Lower lobe of right lung (tissue), 2 donors: ENCODE measurements at regions not wholly inside any gene's neighbourhood (a gene's known extent, or its start where the extent isn't known, plus 50 kb on each side); places are given as distances from the start of the nearest gene placed in this dataset.
"Not testable (repeated sequence)": the region's sequence is repeated elsewhere in the genome, so short reads cannot be mapped to it uniquely, and the experiment has no call there.

Experiments used
- ATAC-seq, 2 donors: fragments of 200-7000 bp; cut with Tn5 transposase; one replicate each; pipeline ENCODE4 v1.9.1; 2020 to 2022; ENCODE audit warnings: mild to moderate bottlenecking in 2 of 2, moderate library complexity in 2 of 2
- DNase-seq: peaks from one replicate; pipeline ENCODE4 v3.0.0-alpha.2; 2020
- H3K27ac ChIP-seq: fragments of 200-600 bp; one replicate; pipeline ENCODE4 v1.8.0; 2022
- H3K27me3 ChIP-seq: fragments of 200-600 bp; one replicate; pipeline ENCODE4 v1.8.0; 2022; ENCODE audit warnings: low read depth
- H3K36me3 ChIP-seq: fragments of 200-600 bp; one replicate; pipeline ENCODE4 v1.8.0; 2022; ENCODE audit warnings: mild to moderate bottlenecking
- H3K4me1 ChIP-seq: fragments of 200-600 bp; one replicate; pipeline ENCODE4 v1.8.0; 2022
- H3K4me3 ChIP-seq: fragments of 200-600 bp; one replicate; pipeline ENCODE4 v1.8.0; 2022; ENCODE audit warnings: mild to moderate bottlenecking
- H3K9me3 ChIP-seq: fragments of 200-600 bp; one replicate; pipeline ENCODE4 v1.8.0; 2022
- CTCF ChIP-seq: fragments of 200-600 bp; IDR thresholded peaks from one replicate; pipeline ENCODE4 v1.8.0; 2022; ENCODE audit warnings: antibody characterized with exemption, mild to moderate bottlenecking
- intact Hi-C: fragments of 100-400 bp; cut with DNase I; formaldehyde crosslinking; loops from one replicate; pipeline ENCODE4 v1.11.0; 2022
- donor health status: DM: no; HTN: yes; CAD: no; lungs with severe emphysema.

- H3K4me1 ChIP-seq, H3K27me3 ChIP-seq, H3K27ac ChIP-seq, DNase-seq, H3K36me3 ChIP-seq, H3K9me3 ChIP-seq, ATAC-seq, intact Hi-C loops, H3K4me3 ChIP-seq: not testable (repeated sequence)
Measured at GRCh38 chr5:176073996-176074571, 106.0 kb upstream of the THOC3 start.

- H3K9me3 ChIP-seq, H3K4me1 ChIP-seq, H3K4me3 ChIP-seq, H3K27ac ChIP-seq, H3K36me3 ChIP-seq, intact Hi-C loops, ATAC-seq, H3K27me3 ChIP-seq, DNase-seq: not testable (repeated sequence)
Measured at GRCh38 chr5:176083717-176084116, 115.6 kb upstream of the THOC3 start.

- H3K9me3 ChIP-seq, DNase-seq, H3K27ac ChIP-seq, H3K4me1 ChIP-seq, H3K27me3 ChIP-seq, ATAC-seq, H3K36me3 ChIP-seq, H3K4me3 ChIP-seq, intact Hi-C loops: not testable (repeated sequence)
Measured at GRCh38 chr5:176103083-176103482, 135.0 kb upstream of the THOC3 start.

- DNase-seq, H3K9me3 ChIP-seq, ATAC-seq, H3K36me3 ChIP-seq, H3K27ac ChIP-seq, H3K4me3 ChIP-seq, intact Hi-C loops, H3K27me3 ChIP-seq, H3K4me1 ChIP-seq: not testable (repeated sequence)
Measured at GRCh38 chr5:176112888-176113287, 125.3 kb upstream of the SIMC1 start.

- H3K4me3 ChIP-seq, ATAC-seq, H3K4me1 ChIP-seq, H3K9me3 ChIP-seq, H3K27ac ChIP-seq, H3K36me3 ChIP-seq, intact Hi-C loops, DNase-seq, H3K27me3 ChIP-seq: not testable (repeated sequence)
Measured at GRCh38 chr5:176113673-176114335, 124.4 kb upstream of the SIMC1 start.

- H3K36me3 ChIP-seq, H3K27me3 ChIP-seq, H3K27ac ChIP-seq, DNase-seq, ATAC-seq, intact Hi-C loops, H3K9me3 ChIP-seq, H3K4me3 ChIP-seq, H3K4me1 ChIP-seq: not testable (repeated sequence)
Measured at GRCh38 chr5:176114825-176115224, 123.4 kb upstream of the SIMC1 start.

GRCh38 chr5:176117699-176118238, 120.5 kb upstream of the SIMC1 start:
- DNase-seq, H3K27me3 ChIP-seq, H3K4me3 ChIP-seq, H3K36me3 ChIP-seq, H3K4me1 ChIP-seq, intact Hi-C loops, H3K9me3 ChIP-seq, H3K27ac ChIP-seq: not testable (repeated sequence)
- peak; percentile 81 to 87 for ATAC-seq

GRCh38 chr5:176122361-176122760, 115.9 kb upstream of the SIMC1 start:
- H3K4me1 ChIP-seq, intact Hi-C loops, H3K36me3 ChIP-seq, H3K9me3 ChIP-seq, DNase-seq, ATAC-seq, H3K4me3 ChIP-seq, H3K27me3 ChIP-seq, H3K27ac ChIP-seq: not testable (repeated sequence)

GRCh38 chr5:176124120-176124519, 114.1 kb upstream of the SIMC1 start:
- H3K9me3 ChIP-seq, H3K4me3 ChIP-seq, ATAC-seq, H3K27ac ChIP-seq, H3K27me3 ChIP-seq, H3K36me3 ChIP-seq, H3K4me1 ChIP-seq, intact Hi-C loops, DNase-seq: not testable (repeated sequence)

- Histone ChIP-seq H3K36me3 (no peaks in the 10 kb centered on the region), H3K27ac (no peak overlapping the region), H3K27me3 (peaks cover 4% of the 10 kb centered on the region), H3K4me1 (no peaks in the 10 kb centered on the region), H3K9me3 (no peaks in the 10 kb centered on the region), H3K4me3 (no peak overlapping the region)
- TF ChIP-seq CTCF: no peak
- no peak for ATAC-seq
- intact Hi-C loops: no loop called here
- no peak for DNase-seq
Measured at GRCh38 chr5:176131771-176132170, 106.5 kb upstream of the SIMC1 start.
